ENCODE measurements at regions not wholly inside any gene's neighbourhood (a gene's known extent, or its start where the extent isn't known, plus 50 kb on each side); places are given as distances from the start of the nearest gene placed in this dataset.

DNA sequence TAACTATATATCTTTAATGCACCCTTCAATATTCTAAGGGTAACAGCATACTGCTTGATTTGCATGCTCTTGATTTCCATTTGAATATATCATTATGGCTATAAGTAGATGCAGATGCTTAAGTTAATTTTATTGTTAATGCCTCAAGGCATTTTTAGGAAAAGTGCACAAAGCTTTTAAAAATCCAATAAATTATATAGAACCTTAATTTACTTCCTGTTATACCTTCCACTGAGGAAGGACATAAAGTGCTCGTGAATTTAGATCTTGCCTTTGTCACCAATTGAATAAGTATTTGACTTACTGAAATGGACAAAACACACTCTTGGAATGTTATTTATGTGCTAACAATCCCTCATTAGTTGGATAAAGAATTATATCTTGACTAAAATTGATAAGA is 276.7 kb upstream of the CCDC54 start:
- Histone ChIP-seq H3K27ac (ENCODE audit: low read depth) (no peak overlapping the region), H3K4me1 (ENCODE audit: insufficient read depth) (no peaks in the 10 kb centered on the region), H3K27me3 (ENCODE audit: insufficient read depth) (no peaks in the 10 kb centered on the region), H3K4me2 (no peak overlapping the region), H3K4me3 (no peak overlapping the region), H3K36me3 (ENCODE audit: insufficient read depth) (no peaks in the 10 kb centered on the region; the same call in 1 of the 2 replicates), H2AFZ (no peak overlapping the region), H3K9me2 (ENCODE audit: insufficient read depth) (no peaks in the 10 kb centered on the region), H3K79me2 (replicated peaks; ENCODE audit: insufficient read depth) (no peaks in the 10 kb centered on the region), H4K20me1 (replicated peaks; ENCODE audit: insufficient read depth) (no peaks in the 10 kb centered on the region), H3F3A (replicated peaks; ENCODE audit: low read depth) (no peaks in the 10 kb centered on the region)
- Mint-ChIP-seq H3K27ac (no peak overlapping the region), H3K4me3 (no peak overlapping the region), H3K27me3 (ENCODE audit: insufficient read depth, low read depth, poor library complexity) (peaks cover 5% of the 10 kb centered on the region), H3K4me1 (peaks cover 2% of the 10 kb centered on the region; the same call in 1 of the 3 replicates), H3K36me3 (ENCODE audit: low read depth) (peaks cover 15% of the 10 kb centered on the region; the same call in 2 of the 3 replicates), H3K9me3 (peaks cover 15% of the 10 kb centered on the region)
- TF ChIP-seq, protein P1, sequence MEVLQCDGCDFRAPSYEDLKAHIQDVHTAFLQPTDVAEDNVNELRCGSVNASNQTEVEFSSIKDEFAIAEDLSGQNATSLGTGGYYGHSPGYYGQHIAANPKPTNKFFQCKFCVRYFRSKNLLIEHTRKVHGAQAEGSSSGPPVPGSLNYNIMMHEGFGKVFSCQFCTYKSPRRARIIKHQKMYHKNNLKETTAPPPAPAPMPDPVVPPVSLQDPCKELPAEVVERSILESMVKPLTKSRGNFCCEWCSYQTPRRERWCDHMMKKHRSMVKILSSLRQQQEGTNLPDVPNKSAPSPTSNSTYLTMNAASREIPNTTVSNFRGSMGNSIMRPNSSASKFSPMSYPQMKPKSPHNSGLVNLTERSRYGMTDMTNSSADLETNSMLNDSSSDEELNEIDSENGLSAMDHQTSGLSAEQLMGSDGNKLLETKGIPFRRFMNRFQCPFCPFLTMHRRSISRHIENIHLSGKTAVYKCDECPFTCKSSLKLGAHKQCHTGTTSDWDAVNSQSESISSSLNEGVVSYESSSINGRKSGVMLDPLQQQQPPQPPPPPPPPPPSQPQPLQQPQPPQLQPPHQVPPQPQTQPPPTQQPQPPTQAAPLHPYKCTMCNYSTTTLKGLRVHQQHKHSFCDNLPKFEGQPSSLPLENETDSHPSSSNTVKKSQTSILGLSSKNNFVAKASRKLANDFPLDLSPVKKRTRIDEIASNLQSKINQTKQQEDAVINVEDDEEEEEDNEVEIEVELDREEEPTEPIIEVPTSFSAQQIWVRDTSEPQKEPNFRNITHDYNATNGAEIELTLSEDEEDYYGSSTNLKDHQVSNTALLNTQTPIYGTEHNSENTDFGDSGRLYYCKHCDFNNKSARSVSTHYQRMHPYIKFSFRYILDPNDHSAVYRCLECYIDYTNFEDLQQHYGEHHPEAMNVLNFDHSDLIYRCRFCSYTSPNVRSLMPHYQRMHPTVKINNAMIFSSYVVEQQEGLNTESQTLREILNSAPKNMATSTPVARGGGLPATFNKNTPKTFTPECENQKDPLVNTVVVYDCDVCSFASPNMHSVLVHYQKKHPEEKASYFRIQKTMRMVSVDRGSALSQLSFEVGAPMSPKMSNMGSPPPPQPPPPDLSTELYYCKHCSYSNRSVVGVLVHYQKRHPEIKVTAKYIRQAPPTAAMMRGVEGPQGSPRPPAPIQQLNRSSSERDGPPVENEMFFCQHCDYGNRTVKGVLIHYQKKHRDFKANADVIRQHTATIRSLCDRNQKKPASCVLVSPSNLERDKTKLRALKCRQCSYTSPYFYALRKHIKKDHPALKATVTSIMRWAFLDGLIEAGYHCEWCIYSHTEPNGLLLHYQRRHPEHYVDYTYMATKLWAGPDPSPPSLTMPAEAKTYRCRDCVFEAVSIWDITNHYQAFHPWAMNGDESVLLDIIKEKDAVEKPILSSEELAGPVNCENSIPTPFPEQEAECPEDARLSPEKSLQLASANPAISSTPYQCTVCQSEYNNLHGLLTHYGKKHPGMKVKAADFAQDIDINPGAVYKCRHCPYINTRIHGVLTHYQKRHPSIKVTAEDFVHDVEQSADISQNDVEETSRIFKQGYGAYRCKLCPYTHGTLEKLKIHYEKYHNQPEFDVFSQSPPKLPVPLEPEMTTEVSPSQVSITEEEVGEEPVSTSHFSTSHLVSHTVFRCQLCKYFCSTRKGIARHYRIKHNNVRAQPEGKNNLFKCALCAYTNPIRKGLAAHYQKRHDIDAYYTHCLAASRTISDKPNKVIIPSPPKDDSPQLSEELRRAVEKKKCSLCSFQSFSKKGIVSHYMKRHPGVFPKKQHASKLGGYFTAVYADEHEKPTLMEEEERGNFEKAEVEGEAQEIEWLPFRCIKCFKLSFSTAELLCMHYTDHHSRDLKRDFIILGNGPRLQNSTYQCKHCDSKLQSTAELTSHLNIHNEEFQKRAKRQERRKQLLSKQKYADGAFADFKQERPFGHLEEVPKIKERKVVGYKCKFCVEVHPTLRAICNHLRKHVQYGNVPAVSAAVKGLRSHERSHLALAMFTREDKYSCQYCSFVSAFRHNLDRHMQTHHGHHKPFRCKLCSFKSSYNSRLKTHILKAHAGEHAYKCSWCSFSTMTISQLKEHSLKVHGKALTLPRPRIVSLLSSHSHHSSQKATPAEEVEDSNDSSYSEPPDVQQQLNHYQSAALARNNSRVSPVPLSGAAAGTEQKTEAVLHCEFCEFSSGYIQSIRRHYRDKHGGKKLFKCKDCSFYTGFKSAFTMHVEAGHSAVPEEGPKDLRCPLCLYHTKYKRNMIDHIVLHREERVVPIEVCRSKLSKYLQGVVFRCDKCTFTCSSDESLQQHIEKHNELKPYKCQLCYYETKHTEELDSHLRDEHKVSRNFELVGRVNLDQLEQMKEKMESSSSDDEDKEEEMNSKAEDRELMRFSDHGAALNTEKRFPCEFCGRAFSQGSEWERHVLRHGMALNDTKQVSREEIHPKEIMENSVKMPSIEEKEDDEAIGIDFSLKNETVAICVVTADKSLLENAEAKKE (CRISPR knock-in tag; IDR thresholded peaks at IDR 0.05), result no peak
- no peak for TF ChIP-seq EZH2 (IDR thresholded peaks at IDR 0.05; ENCODE audit: low read depth, unreplicated experiment)
- no peak for TF ChIP-seq STAT1 (IDR thresholded peaks at IDR 0.05; ENCODE audit: unreplicated experiment)
- TF ChIP-seq POLR2AphosphoS5 (IDR thresholded peaks at IDR 0.05; ENCODE audit: low read depth), result no peak
- TF ChIP-seq REST (IDR thresholded peaks at IDR 0.05; ENCODE audit: unreplicated experiment), result no peak
- no peak for TF ChIP-seq ZNF114 (CRISPR knock-in tag; IDR thresholded peaks at IDR 0.05)
- TF ChIP-seq, protein P2, sequence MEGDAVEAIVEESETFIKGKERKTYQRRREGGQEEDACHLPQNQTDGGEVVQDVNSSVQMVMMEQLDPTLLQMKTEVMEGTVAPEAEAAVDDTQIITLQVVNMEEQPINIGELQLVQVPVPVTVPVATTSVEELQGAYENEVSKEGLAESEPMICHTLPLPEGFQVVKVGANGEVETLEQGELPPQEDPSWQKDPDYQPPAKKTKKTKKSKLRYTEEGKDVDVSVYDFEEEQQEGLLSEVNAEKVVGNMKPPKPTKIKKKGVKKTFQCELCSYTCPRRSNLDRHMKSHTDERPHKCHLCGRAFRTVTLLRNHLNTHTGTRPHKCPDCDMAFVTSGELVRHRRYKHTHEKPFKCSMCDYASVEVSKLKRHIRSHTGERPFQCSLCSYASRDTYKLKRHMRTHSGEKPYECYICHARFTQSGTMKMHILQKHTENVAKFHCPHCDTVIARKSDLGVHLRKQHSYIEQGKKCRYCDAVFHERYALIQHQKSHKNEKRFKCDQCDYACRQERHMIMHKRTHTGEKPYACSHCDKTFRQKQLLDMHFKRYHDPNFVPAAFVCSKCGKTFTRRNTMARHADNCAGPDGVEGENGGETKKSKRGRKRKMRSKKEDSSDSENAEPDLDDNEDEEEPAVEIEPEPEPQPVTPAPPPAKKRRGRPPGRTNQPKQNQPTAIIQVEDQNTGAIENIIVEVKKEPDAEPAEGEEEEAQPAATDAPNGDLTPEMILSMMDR (conservative IDR thresholded peaks at IDR 0.05; ENCODE audit: low read depth in 2 of 2), result no peak
- TF ChIP-seq ETS1 (IDR thresholded peaks at IDR 0.05), result no peak
- DNase-seq (ENCODE audit: low spot score), result no peak
- no peak for ATAC-seq

Data from GM23338 (cell line).